DMS 273 (cell line): ENCODE measurements at regions not wholly inside any gene's neighbourhood (a gene's known extent, or its start where the extent isn't known, plus 50 kb on each side); places are given as distances from the start of the nearest gene placed in this dataset.
"Not testable (repeated sequence)": the region's sequence is repeated elsewhere in the genome, so short reads cannot be mapped to it uniquely, and the experiment has no call there.

ENCODE experiments used
- DNase-seq: peaks from one replicate; lab custom pipeline; 2025; ENCODE audit not compliant: unreplicated experiment; lab: John Stamatoyannopoulos, UW

DNA sequence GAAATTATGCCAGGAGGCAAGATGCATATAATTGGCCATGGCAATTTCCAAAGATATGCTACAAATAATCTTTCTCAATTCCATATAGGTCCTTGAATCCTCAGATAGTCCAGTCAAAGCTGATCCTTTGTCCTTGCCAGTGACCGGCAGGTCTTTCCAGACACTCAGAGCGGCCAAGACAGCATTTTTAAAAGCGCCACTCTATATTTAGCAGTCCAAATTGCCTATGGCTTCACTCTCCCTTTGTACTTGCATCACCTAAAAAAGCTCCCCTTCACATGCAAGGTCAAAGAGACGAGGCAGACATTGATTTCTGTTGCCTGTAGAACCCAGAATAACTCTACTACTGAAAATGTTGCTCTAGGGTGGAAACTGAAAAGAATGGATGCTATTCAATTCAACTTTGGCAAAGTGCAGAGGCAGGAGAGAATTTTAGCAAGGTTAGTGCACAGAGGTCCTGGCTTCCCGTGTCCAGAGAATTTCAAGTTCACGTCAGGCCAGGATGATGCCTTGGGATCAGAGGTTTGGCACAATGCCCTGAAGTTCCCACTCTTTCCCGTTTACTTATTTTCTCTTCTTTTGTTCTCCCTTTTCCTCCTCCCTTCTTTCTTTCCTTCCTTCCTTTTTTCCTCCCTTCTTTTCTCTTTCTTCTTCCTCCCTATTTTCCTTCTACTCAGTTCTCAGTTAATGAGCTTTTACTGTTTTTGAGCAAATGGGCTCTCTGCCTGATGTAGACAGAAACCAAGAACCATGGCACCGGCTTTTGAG lies 108.5 kb downstream of the KCNK1 start:
- no peak for DNase-seq

DNA sequence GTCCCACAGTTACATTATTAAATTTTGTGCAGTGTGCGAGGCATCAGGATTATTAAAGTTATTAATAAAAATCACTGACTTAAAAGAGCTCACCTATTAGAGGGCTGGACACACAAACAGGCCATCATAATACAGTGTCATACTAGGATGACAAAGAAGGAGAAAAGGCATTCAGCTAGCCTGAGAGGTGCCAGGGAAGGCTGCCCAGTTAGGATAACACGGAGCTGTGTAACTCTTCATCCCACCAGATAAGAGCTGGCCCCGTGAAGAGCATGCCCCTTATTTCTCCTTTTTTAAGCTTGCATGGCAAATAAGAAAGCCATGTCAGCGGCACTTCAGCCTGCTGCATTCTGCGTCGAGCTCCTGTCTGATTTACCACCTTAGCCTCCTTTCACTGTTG lies 109.5 kb downstream of the KCNK1 start:
- no peak for DNase-seq

DNA sequence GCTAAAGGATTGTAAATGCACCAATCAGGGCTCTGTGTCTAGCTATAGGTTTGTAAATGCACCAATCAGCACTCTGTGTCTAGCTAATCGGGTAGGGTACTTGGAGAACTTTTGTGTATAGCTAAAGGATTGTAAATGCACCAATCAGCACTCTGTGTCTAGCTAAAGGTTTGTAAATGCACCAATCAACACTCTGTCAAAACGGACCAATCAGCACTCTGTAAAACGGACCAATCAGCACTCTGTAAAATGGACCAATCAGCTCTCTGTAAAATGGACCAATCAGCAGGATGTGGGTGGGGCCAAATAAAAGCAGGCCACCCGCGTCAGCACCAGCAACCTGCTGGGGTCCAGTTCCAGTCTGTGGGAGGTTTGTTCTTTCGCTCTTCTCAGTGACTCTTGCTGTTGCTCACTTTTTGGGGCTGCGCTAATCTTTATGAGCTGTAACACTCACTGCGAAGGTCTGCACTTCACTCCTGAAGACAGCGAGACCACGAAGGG lies 110.3 kb downstream of the KCNK1 start:
- DNase-seq = not testable (repeated sequence)

DNA sequence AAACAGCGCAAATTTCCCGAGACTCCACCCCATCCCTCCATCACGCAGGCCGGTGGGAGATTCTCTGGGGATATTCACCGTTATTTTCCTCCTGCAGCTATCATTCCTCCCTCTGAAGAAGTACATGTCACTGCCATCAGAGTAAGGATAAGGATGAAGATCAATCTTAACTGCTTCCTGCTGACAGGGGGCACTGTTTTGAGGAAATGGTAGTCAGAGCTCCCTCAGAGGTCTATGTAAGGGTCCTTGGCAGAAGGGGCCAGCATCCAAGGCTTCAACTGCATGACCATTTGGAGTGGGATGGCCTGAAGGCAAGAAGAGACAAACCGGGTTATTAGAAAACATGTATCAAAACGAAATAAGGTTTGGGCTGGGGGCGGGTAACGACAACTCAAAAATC lies 111.5 kb downstream of the KCNK1 start:
- no peak for DNase-seq

DNA sequence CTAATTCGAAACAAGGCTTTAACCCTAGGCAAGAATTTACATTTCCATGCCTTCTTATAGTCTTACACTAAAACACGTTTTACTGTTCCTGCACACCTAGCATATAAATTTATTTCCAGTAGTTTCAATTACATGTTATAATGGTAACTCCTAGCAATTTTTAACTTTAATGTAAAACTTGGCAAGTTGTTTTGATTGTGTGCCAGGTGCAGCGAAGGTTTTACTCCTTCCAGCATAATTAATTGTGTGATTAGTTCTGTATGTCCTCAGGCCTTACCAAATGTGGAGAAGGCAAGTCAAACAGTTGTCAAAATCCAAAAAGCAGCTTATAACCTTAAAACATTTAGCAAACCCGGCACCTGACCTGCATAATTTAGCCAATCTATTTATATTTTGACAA lies 114.8 kb downstream of the KCNK1 start:
- no peak for DNase-seq

DNA sequence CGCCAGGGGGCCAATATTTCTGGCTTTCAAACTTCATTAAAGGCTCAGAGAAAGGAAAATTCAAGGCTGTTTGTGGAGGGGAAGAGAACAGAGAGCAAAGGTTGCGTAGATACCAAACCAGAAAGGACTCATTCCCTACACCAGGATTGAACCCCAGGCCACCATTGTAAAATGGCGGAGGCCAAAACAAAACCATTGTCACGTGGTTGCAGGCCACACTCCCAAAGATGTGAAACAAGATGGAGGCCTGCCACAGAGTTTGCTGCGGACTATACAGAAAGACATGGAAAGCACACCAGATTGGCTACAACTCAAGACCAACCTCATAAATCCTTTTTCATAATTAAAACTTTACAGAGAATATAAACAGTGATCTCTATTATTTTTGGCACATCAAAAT lies 116.5 kb downstream of the KCNK1 start:
- no peak for DNase-seq

DNA sequence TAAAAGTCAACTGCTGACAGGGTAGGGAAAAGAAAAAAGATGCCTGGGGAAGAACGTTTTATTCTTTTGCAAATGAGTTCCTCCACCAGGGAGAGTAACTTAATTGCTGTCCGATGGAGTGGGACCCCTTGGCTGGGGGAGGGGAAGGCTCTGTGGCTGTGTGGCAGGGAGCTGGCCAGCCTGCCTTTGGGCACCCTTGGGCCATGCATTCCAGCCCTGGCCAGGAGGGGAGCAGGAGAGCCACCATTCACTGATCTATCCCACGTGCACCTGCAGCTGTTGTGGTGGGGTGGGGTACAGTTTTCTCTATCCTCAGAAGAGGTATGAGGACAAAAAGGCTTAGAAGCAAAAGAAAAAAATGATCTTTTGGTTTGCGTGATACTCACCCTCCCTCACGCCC lies 116.9 kb downstream of the KCNK1 start:
- peak; percentile 26 for DNase-seq

DNA sequence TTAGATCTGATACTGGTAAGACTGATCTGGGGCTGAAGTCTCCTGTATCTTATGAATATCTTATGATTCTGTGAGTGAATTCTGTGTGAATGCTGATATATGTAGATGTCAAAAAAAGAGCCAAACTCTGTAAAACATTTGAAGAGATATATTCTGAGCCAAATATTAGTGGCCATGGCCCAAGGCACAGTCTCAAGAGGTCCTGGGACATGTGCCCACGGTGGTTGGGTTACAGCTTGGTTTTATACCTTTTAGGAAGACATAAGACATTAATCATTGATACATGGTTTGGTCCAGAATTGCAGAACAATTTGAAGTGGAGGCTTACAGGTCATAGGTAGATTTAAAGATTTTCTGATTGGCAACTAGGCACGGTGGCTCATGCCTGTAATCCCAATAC lies 118.3 kb downstream of the KCNK1 start:
- no peak for DNase-seq

DNA sequence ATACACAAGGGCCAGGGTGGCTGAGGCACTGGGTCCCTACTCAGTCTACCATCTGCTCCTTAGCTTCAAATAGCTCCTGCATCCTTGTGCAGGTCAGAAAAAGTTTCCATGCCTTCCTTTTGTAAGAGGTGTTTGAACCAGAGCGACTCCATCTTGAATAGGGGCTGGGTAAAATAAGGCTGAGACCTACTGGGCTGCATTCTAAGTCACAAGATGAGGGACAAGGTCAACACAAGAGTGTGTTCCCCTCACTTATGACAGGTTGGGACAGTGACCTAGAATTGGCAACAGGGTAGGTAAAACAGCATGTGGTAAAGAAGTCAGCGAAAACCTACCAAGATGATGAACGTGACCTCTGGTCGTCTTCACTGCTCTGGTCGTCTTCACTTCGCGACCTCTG lies 120.5 kb downstream of the KCNK1 start:
- DNase-seq = no peak

DNA sequence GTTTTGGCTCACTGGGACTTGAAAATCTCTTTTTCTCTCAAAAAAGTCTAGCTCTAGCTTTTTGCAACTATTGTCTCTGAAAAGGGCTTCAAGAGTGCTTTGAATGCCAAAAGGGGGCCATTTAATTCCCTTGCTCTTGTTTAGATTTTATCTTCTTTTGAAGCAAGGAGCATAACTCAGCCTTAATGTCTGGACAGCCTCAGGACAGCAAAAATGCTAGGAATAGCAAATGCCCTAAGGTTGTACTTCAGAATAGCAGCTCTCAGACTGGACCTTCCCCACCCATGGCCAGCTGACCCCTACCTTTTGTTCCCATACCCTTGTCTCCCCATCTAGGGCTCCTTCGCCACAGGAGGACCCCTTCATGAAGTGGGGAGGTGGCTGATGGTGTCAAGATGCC lies 121.4 kb downstream of the KCNK1 start:
- no peak for DNase-seq

DNA sequence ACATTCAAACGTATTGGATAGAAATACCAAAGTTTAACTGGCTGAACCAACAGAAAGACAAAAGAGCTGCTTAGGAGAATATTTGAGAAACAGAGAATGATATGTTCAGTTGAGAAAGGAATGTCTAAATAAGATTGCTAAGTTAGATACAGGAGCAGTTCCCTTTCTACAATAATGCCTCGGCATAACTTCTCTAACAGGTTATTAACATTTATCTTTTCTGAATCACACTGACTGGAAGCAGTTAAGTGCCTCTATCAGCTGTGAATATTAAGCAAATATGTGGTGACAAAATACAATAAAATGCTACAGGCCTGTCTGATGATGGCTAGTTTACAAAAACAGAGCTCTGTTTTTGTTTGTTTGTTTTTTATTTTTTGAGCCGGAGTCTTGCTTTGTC lies 121.9 kb downstream of the KCNK1 start:
- DNase-seq = no peak

DNA sequence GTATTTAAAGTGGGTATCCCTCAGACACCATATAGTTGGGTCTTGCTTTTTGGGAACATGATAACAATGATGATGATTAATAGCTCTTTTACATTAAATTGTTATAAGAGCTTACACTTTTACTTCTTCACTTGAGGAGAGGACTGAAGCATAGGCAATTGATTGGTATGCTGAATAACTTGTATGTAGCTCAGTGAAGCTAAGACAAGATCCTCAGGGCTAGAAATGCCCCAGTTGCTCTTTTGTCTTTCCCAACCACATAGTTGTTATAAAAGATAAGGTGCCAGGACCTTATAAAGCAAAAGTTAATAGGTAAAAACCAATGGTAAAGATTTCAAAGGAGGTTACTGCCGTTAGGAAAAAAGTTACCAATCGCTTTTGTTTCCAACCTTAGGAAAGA lies 123.4 kb downstream of the KCNK1 start:
- DNase-seq = no peak

DNA sequence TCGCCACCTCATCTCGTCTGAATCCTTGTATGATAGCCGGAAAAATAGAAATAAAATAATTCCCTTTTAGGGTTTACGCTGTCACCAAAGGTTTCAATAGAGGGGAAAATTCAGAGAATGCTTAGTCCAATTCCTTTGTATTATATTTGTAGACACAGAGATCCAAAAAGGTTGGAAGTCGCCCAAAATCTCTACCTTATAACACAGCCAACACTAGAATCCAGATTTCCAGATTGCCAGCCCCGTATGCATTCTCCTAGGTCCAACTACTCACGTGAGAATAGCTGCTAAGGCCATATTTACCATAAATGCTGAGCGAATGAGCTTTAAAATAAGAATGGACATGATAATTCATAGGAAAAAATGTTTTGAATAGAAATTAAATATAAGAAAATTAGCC lies 124.5 kb downstream of the KCNK1 start:
- DNase-seq = no peak

DNA sequence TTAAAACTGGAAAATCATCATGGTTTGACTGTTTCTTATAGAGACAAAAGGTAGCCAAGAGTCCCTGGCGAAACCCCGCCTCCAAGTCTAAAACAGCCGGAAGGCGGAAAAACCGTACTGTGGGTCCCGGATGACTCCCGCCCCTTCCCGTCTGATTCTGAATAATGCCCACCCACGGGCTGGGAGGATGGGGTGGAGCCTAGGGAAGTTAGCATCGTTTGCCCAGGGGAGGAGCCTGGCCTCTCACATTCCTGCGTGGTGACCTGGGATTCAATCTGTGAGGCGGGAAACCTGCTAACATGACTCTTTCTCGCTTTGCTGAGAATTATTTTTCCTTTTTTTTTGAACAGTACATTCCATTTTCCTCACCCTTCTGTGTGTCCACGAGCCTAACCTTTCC lies 124.9 kb downstream of the KCNK1 start:
- no peak for DNase-seq

DNA sequence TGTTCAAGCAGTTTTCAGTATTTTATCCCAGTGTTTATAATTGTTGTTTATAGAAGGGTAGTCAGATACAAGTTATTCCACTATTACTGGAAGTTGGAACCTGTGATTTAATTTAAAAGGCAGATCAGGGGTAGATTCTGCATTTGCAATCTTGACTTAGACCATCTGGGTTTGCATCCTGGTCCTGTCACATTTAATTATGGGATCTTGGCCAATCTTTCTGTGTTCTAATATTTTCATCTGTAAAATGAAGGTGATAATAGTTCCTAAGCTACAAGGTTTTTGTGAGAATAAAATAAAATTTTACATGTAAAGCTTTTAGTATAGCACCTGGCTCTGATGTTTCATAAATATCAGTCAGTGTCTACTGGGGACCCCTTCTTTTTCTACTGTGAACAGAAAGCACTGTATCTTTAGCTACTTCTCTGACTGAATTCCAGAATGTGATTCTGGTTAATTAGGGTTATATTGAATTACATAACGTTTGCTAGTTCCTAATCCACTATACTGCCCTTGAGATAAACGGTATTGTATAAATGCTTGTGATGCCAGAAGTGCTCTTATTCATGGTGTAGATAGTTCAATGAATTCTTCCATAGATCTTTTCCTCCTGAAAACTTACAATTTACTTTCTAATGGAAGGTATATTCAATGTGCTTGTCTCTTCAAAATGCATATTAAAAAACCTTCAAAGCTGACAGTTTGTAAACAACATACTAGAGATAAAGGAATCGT lies 131.0 kb downstream of the KCNK1 start:
- DNase-seq = no peak

DNA sequence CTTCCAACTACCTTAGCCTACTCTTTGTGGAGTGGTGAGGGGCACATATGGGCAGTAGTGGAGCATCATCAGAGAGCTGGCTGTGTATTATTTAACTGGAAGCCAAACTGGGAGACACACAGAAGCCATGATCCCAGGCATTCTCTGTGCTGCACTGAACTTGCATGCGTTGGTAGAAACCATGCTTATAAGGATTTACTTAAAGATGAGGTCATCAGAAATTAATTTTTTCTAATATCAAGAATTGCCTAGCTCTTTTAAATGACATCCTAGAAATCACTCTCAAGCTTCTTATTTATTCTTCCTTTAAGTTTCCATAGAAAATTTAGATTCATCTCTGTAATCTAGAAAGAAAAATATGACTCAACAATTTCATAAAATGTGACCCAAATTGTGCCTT lies 136.2 kb downstream of the KCNK1 start:
- DNase-seq = no peak

DNA sequence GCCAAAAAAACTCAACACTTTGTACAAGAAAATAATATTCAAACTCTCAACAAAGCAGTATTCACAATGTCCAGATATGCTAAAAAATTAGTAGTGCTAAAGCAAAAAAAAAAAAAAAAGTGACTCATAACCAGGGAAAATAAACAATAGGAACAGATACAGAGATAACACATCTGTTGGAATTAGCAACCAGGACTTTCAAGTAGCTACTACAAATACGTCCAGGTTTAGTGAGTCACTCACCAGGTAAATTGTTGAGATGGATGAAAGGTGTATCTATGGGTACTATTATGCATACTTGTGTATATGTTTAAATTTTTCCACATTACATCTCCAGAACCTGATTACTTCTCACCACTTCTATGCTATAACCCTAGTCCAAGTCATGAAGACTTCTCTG lies 144.8 kb upstream of the SLC35F3 start:
- no peak for DNase-seq

DNA sequence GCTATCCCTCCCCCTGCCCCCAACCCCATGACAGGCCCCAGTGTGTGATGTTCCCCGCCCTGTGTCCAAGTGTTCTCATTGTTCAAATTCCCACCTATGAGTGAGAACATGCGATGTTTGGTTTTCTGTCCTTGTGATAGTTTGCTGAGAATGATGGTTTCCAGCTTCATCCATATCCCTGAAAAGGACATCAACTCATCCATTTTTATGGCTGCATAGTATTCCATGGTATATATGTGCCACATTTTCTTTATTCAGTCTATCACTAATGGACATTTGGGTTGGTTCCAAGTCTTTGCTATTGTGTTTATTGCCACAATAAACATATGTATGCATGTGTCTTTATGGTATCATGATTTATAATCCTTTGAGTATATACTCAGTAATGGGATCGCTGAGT lies 140.2 kb upstream of the SLC35F3 start:
- not testable (repeated sequence) for DNase-seq

DNA sequence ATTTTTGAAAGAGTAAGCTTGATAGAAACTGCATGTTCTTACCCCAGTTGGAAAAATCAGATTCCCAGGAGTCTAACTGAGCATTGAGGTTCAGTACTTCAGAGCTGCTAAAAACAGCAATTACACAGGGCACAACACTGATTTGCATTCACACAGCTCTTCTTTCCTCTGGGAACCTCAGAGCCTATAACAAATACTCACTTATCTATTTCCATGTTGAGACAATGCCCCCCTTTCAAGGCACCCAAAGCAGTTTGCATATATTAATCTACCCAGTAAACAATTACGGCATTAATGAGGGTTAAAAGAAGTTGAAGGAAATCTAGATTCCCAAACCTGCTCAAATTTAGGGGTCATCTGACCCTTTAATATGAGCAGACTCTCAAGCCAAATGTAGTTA lies 126.9 kb upstream of the SLC35F3 start:
- no peak for DNase-seq

DNA sequence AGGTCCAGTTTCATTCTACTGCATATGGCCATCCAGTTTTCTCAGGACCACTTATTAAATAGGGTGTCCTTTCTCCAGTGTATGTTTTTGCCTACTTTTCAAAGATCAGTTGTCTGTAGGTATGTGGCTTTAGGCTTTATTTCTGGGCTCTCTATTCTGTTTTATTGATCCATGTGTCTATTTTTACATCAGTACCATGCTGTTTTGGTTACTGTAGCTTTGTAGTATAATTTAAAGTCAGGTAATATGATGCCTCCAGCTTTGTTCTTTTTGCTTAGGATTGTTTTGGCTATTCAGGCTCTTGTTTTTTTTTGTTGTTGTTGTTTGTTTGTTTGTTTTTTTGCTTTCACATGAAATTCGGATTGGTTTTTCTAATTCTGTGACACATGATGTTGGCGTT lies 124.4 kb upstream of the SLC35F3 start:
- DNase-seq = no peak

DNA sequence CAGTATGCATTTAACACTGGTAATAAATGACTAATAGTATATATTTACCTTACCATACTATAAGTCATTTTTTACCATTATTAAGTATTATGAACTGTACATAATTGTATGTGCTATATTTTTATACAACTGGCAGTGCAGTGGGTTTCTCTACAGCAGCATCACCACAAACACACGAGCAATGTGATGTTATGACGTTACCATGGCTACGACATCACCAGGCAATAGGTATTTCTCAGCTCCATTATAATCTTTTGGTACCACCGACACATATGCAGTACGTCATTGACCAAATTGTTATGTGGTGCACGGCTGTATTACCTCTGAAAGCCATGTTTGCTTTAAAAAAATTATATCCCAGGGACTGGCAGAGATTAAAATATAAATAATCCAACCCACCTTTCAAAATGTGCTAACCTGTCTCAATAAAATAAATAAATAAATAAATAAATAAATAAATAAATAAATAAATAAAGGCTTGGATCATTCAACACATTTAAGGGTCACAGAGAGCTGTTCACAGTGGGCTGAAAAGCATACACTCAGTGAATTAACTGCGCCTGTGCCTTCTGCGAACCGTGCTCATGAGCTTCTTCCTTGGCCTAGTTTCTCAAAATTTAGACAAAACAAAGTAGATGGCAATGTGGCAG lies 121.4 kb upstream of the SLC35F3 start:
- no peak for DNase-seq

DNA sequence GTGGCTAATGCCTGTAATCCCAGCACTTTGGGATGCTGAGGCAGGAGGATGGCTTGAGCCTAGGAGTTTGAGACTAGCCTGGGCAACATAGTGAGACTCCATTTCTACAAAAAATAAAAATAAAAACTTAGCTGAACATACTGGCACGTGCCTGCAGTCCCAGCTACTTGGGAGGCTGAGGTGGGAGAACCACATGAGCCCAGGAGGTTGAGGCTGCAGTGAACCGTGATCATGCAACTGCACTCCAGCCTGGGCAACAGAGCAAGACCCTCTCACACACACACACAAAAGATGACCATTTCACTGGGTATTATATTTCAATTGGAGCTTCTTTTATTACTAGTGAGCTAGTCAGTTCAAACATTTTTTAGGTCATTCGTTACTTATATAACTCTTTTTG lies 116.9 kb upstream of the SLC35F3 start:
- DNase-seq = no peak
